A673 (cell line): ENCODE measurements at regions not wholly inside any gene's neighbourhood (a gene's known extent, or its start where the extent isn't known, plus 50 kb on each side); places are given as distances from the start of the nearest gene placed in this dataset.

Experiments
- EZH2 ChIP-seq: fragments of 200-600 bp; sonication (generic); IDR thresholded peaks from 2 replicates; pipeline ENCODE4 v1.6.1; 2017; ENCODE audit warnings: borderline replicate concordance, low read depth, mild to moderate bottlenecking, mixed read lengths, antibody characterized with exemption, low read length; ENCODE audit not compliant: poor library complexity, severe bottlenecking
- TF ChIP-seq, protein P1 (sequence below): fragments of 300-800, 200-600 bp; sonication (generic); conservative IDR thresholded peaks from 2 replicates; pipeline ENCODE4 v1.5.1; 2017; ENCODE audit warnings: low read depth, mild to moderate bottlenecking, antibody characterized with exemption, low read length, moderate library complexity, mixed read lengths

DNA sequence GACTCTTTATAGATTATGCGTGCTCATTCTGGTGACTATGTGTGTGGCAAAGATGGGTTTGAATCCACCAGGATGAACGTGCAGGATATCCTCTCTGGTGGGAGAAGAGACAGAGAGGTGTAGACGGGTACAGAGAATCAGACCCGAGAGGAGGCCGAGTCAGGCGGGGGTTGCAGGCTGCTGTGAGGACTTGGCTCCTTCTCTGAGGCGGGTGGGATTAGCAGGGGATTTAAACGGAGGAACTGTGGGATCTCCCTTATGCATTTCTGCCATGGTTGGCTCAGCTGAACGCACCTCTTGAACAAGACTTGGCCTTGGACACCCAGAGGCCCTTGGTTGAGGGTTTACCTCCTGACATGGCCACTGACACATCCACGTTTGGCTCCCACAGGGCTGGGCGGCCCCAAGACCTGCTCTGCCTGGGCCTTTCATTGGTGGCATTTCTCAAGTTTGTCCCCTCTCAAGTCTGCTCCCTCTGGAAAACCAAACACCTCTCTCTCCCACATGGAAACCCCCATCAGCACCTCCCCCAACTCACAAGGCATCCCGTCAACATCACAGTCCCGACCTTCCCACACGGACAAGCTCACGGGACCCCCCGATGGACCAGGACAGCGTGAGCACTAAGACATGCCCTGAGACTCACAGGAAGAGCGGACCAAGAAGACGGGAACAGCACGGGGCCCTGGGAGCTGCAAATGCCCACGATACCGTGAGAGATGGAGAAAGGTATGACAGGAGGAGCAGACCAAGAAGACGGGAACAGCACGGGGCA lies 158.3 kb downstream of the RTP5 start:
- TF ChIP-seq, protein P1, sequence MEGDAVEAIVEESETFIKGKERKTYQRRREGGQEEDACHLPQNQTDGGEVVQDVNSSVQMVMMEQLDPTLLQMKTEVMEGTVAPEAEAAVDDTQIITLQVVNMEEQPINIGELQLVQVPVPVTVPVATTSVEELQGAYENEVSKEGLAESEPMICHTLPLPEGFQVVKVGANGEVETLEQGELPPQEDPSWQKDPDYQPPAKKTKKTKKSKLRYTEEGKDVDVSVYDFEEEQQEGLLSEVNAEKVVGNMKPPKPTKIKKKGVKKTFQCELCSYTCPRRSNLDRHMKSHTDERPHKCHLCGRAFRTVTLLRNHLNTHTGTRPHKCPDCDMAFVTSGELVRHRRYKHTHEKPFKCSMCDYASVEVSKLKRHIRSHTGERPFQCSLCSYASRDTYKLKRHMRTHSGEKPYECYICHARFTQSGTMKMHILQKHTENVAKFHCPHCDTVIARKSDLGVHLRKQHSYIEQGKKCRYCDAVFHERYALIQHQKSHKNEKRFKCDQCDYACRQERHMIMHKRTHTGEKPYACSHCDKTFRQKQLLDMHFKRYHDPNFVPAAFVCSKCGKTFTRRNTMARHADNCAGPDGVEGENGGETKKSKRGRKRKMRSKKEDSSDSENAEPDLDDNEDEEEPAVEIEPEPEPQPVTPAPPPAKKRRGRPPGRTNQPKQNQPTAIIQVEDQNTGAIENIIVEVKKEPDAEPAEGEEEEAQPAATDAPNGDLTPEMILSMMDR: no peak
- no peak for TF ChIP-seq EZH2
